ENCODE measurements at regions not wholly inside any gene's neighbourhood (a gene's known extent, or its start where the extent isn't known, plus 50 kb on each side); places are given as distances from the start of the nearest gene placed in this dataset.

- no peaks in the 10 kb centered on the region for H3K9me3 ChIP-seq
- no peak overlapping the region for H3K27ac ChIP-seq
- no peak overlapping the region for H3K4me3 ChIP-seq
- TF ChIP-seq POLR2AphosphoS5 (IDR thresholded peaks at IDR 0.05), result no peak
- TF ChIP-seq CTCF (IDR thresholded peaks at IDR 0.05), result no peak
- no peak for TF ChIP-seq POLR2A (IDR thresholded peaks at IDR 0.05)
- no peak for TF ChIP-seq EP300 (IDR thresholded peaks at IDR 0.05)
- no peaks in the 10 kb centered on the region for H3K36me3 ChIP-seq
- ATAC-seq, result no peak
- no peaks in the 10 kb centered on the region for H3K27me3 ChIP-seq
- 56 to 100% methylated on average over 1 of the region's 1 CpG for WGBS, 2 donors (ENCODE audit: low coverage in 1 of 2)
- peaks cover 0 to 21% (median 0%) of the 10 kb centered on the region in 3 donors for H3K4me1 ChIP-seq
These were observed 215.7 kb upstream of the CST7 start for GRCh38 chr20:24733416-24733815.

- WGBS, 2 donors (ENCODE audit: low coverage in 1 of 2), result no CpG with 5 or more reads among the region's 10 CpGs
- H3K27me3 ChIP-seq, result no peaks in the 10 kb centered on the region
- H3K4me1 ChIP-seq, result peaks cover 0 to 22% (median 0%) of the 10 kb centered on the region in 3 donors
- no peak for ATAC-seq
- no peak for TF ChIP-seq EP300 (IDR thresholded peaks at IDR 0.05)
- no peak for TF ChIP-seq CTCF (IDR thresholded peaks at IDR 0.05)
- TF ChIP-seq POLR2A (IDR thresholded peaks at IDR 0.05), result no peak
- no peak for TF ChIP-seq POLR2AphosphoS5 (IDR thresholded peaks at IDR 0.05)
- H3K9me3 ChIP-seq, result no peaks in the 10 kb centered on the region
- H3K36me3 ChIP-seq, result no peaks in the 10 kb centered on the region
- no peak overlapping the region for H3K4me3 ChIP-seq
- H3K27ac ChIP-seq, result no peak overlapping the region
These were observed 214.9 kb upstream of the CST7 start for GRCh38 chr20:24734139-24734538.

GRCh38 chr20:24735263-24735662, 213.8 kb upstream of the CST7 start:
- no peaks in the 10 kb centered on the region for H3K9me3 ChIP-seq
- H3K27ac ChIP-seq, result no peak overlapping the region
- 30 to 83% methylated on average over 2 of the region's 7 CpGs for WGBS, 2 donors (ENCODE audit: low coverage in 1 of 2)
- H3K27me3 ChIP-seq, result no peaks in the 10 kb centered on the region
- no peak for TF ChIP-seq EP300 (IDR thresholded peaks at IDR 0.05)
- peaks cover 0 to 32% (median 0%) of the 10 kb centered on the region in 3 donors for H3K4me1 ChIP-seq
- H3K4me3 ChIP-seq, result no peak overlapping the region
- H3K36me3 ChIP-seq, result no peaks in the 10 kb centered on the region
- ATAC-seq, result no peak

GRCh38 chr20:24736131-24736843, 212.8 kb upstream of the CST7 start:
- Histone ChIP-seq H3K9me3 (no peaks in the 10 kb centered on the region), H3K4me3 (no peak overlapping the region), H3K27ac (no peak overlapping the region), H3K4me1 (peaks cover 0 to 32% (median 0%) of the 10 kb centered on the region in 3 donors), H3K27me3 (no peaks in the 10 kb centered on the region), H3K36me3 (no peaks in the 10 kb centered on the region)
- 28% methylated on average over 6 to 9 of the region's 10 CpGs for WGBS, 2 donors (ENCODE audit: low coverage in 1 of 2)
- no peak for ATAC-seq
- TF ChIP-seq EP300 (IDR thresholded peaks at IDR 0.05) (no peak), CTCF (IDR thresholded peaks at IDR 0.05) (no peak), POLR2AphosphoS5 (IDR thresholded peaks at IDR 0.05) (no peak)

- WGBS, 2 donors (ENCODE audit: low coverage in 1 of 2), result 77 to 80% methylated on average over 3 to 4 of the region's 5 CpGs
- Histone ChIP-seq H3K9me3 (no peaks in the 10 kb centered on the region), H3K4me1 (peaks cover 0 to 32% (median 0%) of the 10 kb centered on the region in 3 donors), H3K4me3 (no peak overlapping the region), H3K36me3 (no peaks in the 10 kb centered on the region), H3K27me3 (no peaks in the 10 kb centered on the region), H3K27ac (no peak overlapping the region)
- TF ChIP-seq POLR2A (IDR thresholded peaks at IDR 0.05), result no peak
- no peak for TF ChIP-seq POLR2AphosphoS5 (IDR thresholded peaks at IDR 0.05)
- no peak for TF ChIP-seq CTCF (IDR thresholded peaks at IDR 0.05)
- TF ChIP-seq EP300 (IDR thresholded peaks at IDR 0.05), result no peak
- ATAC-seq, result no peak
These were observed 212.2 kb upstream of the CST7 start for GRCh38 chr20:24736844-24737211.

Measured in gastroesophageal sphincter (tissue), 4 donors.